Non-pigmented ciliary epithelial cell (primary cell): ENCODE measurements at regions not wholly inside any gene's neighbourhood (a gene's known extent, or its start where the extent isn't known, plus 50 kb on each side); places are given as distances from the start of the nearest gene placed in this dataset.
A peak's percentile ranks its signal among the peaks of the same experiment; 100 is the strongest.

Source experiments
- DNase-seq: peaks from one replicate; pipeline ENCODE4 v3.0.0-alpha.2; 2010; ENCODE audit warnings: low read depth

DNA sequence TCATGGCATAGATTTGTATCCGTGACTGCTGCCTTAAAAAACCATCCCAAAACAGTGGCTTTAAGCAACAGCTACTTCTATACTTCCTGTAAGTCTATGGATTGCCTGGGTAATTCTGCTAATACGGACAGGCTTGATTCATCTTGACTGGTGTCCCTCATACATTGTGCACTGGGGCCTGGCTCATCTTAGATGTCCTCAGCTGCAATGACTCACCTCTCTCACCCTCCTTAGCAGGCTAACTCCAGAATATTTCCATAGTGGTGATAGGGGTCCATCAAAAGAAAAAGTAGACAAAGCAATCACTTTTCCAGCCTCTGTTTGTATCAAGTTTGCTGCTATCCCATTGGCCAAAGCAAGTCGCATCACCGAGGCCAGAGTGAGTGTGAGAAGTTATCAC, 409.1 kb upstream of the KAZN start:
- DNase-seq = no peak

DNA sequence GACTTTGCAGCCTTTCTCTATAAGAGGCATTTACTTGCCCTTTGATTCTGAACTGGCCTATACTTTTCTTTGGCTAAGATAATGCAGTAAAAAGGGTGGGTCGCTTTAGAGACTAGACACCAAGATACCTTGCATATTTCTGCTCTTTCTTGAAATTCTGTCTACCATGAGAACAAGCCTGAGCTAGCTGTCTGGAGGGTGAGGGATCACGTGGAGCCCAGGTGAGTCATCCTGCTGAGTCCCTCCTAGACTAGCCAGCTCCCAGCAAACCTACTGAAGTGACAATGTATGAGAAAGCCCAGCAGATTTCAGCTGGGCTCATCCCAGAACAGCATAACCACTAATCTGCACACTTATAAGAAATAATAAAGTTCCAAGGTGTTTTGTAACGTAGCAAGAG, 408.0 kb upstream of the KAZN start:
- DNase-seq = peak; percentile 18

DNA sequence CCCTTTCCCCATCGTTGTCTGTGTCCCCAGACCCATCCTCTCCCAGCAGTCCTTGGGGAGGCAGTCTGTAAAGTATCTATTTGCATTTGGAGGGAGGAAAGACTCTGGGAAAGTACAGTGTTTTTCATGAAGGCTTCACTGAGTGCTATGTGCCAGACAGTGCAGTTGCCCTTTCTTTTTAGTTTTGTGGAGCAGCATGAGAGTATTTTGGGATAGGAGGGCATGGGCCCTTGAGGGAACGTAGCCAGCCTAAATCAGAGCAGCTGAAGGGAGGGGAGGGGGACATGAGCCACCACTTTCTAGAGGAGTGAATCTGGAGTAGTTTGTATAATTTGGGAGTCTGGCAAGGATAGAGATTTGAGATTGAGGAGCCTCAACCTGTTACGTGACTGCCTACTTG, 404.0 kb upstream of the KAZN start:
- DNase-seq = no peak

DNA sequence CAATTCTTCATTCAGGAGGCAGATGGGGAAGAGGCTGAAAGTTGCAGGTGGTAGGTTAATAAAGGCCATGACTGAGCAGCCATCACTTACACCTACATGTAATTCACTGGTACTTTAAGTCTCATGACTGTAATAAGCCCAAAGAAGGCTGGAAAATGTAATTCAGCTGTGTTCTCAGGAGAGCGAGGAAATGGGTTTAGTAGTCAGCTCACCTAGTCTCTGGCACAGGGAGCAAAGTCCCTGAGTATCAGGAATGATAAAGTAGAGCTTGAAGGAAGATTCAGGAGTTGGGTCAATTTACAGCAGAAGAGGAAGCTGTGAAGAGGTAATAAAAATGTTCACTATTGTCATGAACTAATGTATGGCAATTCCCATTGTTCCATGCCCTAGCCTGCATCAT, 393.4 kb upstream of the KAZN start:
- no peak for DNase-seq

DNA sequence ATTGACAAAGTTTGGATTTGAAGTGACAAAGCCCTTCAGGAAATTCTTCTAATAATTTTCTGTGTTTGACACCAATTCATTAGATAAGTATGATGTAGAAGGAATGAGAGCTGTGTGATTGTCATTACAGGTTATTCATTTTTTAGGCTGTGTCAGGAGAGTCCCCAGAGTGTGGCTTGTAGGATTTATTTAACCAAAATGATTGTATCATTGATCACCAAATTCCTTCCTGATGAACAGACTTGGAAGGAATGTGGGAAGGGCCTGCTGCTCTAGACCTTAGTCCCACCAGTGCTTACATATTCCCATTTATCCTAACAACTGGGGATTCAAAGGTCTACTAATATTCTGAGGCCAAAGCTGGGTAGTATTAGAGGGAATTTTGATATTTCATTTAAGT, 383.3 kb upstream of the KAZN start:
- DNase-seq = no peak

DNA sequence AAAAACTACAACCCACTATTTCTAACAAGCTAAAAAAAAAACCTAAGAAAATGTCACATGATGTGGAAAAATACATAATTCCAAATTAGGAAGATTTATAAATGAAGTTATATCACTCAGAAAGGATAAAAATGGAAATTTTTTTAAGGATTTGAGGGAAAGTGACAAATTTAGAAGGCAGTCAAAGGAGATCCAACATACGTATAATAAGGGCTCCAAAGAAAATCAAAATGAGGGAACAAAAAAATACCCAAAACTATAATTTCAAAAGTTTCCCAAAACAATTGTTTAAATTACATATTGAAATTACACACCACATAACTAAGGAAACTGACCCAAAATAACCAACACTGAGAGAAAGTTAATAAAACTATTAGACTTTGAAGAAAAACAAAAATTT, 381.1 kb upstream of the KAZN start:
- no peak for DNase-seq

DNA sequence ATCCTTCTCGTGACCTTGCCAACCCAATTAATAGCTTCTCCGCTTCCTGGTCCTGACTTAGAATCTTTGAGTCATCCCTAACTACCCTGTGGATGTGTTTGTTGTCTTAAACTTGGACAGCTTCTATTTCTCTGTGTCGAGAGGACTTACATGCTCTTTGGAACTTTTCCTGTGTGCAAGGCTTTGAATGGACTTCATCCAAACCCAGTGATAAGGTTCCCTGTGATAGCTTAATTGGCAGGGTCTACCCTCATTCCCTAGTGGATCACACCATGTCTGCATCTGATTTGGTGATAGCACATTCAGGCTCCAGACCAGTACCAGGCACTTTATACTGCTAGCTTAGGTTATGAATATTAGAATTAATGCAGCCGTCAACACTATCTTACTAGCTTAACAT, 378.2 kb upstream of the KAZN start:
- no peak for DNase-seq

DNA sequence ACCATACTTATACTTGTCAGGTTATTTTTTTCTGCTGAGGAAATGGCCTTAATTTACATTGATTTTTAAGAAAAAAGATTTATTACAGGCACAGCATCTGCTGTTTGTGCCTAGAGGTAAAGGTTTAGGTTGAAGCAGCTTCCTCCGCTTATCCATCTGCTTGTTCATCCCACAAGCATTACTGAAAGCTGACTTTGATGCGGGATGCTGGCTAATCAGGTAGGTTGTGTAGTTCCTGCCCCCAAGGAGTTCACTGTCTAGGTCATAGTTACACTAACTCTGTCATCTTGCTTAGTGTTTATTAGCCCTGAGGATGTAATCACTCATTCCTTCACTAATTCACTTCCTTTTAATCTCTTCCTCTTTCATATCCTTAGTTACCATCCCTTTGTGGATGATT, 377.7 kb upstream of the KAZN start:
- DNase-seq = no peak

DNA sequence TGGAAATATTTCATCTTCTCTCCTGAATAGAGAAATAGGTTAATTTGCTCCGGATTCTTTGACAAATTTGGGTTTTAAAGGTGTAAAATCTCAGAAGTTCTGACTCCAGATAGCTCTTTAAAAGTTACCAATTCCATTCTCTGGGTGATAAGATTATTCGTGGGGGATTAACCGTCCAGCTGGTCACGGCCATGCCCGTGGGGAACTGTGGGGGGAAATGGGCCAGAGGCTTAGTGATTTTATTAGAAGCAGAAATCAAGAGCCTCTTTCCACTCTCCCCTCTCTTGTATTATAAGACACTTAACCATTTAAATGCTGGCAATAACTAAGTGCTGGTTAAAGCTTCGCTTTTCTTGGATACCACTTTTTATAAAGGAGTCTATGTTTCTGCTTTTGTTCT, 376.4 kb upstream of the KAZN start:
- DNase-seq = no peak

DNA sequence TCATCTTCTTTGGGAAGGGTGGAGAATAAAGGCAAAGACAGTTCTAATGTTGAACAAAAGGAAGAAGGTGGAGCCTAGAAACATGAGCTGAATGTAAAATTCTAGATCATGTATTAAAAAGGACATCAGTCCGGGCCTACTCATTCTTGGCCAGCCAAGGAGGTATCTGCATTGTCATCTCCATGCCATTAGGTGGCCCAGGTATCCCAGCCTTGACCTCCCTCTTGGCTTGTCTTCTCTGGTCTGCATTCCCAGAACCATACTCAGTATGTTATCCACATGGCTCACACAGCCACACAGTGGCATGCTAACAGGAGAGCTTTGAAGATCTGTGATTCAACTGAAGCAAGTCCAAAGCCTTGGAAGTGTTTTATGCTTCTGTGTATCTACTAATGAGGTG, 369.8 kb upstream of the KAZN start:
- DNase-seq = no peak

DNA sequence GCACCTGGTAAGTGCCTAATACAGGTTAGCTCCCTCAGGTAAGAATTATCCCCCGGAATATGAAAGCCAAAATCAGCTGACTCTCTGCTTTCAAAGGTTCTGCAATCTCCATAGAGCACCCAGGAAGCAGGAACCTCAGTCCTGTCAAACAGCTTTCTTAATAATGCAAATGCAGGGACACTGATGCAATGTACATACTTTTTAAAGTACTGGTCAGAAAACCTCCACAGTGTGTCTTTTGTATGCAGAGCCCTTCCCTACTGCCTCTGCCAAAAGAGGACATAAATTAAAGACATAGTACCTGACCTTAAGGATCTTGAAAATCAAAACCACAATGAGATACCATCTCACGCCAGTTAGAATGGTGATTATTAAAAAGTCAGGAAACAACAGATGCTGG, 365.0 kb upstream of the KAZN start:
- no peak for DNase-seq

DNA sequence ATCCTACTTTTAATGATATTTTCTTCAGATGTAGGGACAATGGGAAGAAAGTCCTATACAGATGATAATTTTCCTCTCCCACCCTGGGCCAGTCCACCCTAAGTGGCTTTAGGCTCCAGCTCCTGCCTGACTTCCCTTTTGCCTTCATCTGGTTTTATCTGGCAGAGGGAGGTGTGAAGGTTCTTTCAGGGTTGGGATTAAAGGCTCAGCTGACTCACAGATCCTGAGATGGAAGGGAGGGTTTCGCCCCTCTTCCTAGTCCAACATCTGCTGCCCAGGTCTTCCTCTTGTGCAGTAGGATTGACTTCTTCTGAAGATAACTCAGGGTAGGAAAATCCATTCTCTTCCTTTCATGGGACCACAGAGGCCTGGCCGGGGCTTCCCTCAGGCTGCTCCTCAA, 362.4 kb upstream of the KAZN start:
- no peak for DNase-seq

DNA sequence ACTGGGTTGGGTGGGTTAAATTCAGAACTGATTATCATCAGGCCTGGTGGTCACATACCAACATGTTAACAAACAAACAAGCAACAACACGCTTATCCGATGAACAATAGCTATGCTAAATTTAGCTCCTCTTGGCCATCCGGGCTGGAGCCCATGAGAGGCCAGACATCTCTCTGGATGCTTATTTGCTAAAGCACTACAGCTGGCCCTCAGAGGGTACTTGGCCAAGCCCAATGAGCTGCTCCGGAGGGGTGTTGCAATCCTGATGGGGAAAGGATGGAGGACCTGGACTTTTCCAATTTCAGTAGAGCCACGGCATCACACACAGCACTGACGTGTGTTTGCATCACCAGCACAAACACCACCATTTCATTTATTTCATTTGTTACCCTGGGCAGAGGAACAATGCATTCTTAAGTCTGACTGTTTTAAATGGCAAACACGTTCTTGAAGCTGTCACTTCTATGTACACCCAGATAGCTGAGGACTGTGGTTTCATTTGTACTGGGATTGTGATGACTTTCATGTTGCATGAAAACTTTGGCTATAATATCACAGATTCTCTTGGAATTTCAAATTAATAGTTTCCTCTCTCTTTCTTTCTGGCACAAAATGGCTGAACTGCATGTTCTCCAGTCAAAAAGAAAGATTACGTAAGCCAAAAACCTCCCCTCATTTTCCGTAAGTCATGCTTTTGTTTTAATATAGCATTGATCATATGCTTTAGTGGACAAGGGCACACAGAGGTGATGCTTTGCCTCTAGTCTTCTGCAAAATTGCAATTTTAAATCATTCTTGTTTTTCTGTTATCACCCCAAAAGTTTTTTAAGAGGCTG, 359.8 kb upstream of the KAZN start:
- DNase-seq = no peak

DNA sequence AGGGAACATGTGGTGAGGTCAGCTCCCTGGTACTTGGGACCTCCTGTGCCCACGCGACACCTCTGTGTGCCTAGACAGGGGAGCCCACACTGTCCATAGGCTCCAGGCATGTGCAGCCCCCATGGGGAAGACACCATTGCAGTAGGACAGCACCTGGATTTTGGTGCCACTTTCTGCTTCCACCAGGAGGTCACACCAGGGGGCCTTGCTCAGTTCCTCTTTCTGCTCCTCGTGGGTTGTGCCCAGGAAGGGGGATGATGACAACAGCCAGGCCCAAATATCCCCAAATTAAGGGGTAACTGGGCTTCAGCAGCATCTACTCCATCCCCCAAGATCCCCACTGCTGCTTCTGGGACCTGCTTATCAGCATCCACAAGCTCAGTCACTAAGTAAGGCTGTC, 358.2 kb upstream of the KAZN start:
- DNase-seq = no peak

DNA sequence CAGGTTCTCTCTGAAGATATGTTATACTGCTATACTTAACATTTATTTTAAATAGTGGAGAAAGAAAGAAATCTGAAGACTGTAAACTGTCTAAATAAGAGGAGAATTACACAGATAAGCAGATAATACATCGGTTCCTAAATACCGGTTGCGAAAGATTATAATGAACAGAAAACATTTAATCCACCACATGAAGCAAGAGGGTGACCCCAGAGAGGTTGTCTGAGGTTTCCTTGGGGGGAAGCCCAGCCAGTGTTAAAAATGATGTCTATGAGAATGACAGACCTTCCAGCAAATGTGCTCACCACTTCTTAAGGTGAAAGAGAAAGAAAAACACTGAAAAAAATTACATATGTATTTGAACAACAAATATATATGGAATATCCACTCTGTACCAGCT, 356.4 kb upstream of the KAZN start:
- no peak for DNase-seq

DNA sequence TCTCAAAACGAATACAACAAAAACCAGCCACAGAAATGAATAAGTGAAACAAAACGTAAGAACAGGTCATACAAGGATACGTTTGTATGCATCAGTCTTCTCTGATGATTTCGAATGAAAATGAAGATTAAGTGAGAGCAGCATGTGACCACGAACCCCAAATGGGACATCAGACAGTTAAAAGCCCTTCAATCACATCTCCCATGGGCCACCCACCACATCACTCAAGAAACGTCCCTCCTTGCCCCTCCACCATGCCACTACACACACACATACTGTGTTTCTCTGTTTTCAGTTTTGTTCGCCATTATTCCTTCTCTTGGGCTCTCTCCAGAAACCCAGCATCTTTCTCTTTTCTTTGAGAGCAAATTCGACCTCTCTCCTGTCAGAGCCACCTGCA, 355.6 kb upstream of the KAZN start:
- DNase-seq = no peak

DNA sequence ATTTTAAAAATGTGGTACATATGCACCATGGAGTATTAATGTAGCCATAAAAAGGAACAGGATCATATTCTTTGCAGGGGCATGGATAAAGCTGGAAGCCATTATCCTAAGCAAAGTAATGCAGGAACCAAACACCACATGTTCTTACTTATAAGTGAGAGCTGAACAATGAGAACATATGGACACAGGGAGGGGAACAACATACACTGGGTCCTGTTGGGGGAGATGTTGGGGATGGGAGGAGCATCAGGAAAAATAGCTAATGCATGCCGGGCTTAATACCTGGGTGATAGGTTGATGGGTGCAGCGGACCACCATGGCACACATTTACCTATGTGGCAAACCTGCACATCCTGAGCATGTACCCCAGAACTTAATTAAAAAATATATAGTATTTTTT, 352.5 kb upstream of the KAZN start:
- DNase-seq = no peak

DNA sequence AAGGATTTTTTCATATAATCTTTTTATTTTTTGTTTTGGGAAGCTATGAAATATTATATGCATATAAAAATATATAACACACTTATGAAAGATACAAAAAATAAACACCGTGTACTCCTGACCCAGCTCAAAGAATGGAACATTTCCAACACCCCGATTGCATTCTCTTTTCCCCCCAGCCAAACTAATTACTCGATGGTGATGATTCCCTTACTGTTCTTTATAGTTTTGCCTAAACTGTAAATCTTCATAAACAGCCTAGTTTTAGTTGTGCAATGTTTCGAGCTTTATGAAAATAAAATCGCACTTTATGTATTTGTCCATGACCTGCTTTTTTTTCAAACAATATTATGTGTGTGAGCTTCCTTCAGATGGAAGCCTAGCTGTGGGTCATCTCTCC, 352.0 kb upstream of the KAZN start:
- DNase-seq = no peak

DNA sequence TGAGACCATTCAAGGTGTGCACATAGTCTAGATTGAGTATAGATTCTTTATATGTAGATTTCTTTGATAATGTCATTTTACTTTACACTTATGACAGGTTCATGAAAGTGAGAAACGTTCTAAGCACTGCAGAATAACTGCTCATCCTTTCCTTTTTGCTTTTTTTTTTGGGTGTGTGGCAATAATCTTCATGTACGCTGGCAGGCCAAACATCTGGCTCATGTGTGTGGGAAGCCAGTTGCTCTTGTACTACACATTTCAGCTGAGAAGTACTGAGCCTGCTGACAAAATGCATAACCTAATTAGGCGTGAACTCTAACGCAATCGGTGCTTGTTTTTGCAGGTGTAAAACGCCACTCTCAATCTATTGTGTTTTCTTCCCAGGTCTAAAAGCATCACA, 350.8 kb upstream of the KAZN start:
- no peak for DNase-seq

DNA sequence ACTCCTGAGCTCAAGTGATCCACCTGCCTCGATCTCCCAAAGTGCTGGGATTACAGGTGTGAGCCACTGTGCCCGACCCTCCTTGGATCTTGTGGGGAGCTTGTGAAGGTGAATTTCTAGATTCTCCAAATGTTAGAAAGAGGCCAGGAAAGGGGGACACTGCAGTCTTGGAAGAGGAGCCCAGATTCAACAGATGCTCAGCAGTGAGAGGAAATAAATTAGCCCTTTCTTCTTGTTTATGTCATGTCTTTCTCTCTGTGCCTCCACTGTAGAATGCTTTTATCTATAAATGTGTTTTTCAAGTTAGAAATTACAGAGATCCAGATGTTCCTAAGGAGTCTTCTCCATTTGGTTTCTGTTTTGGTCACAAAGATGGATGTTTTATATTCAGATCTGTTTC, 346.6 kb upstream of the KAZN start:
- no peak for DNase-seq

DNA sequence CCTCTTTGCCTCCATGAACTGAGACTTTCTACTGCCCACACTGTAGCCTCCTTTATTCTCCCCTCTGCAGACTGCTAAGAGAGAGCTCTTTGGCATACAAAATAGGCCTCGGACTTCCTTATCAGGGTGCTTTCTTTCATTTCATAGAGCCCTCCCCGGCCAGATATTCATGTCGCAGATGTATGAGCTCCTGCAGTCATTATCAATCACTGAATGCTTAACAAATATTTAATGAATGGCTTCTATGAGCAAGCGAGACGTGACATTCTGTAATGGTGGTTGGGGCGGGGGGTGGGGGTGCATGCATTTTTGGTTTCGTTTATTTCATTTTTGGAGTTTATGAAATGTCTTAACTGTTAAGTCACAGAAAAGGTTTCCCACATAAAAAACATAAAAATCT, 344.8 kb upstream of the KAZN start:
- no peak for DNase-seq

DNA sequence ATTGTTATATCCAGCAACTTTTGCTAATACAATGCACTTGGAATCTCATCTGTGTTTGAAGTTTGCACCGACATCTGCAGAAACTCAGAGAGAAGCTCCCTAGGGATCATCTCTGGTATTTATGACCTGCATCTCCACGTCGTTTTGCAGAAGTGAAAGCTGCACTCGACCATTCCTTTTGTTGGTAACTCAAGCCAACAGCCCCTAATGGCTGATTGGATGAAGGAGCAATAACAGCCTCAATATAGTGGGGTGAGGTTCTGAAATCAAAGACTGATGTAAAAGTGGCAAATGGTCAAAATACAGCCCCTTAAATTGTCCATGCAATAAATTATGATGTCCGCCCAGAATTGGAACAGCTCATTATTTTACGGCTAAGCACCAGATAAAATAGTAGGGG, 344.2 kb upstream of the KAZN start:
- DNase-seq = no peak

DNA sequence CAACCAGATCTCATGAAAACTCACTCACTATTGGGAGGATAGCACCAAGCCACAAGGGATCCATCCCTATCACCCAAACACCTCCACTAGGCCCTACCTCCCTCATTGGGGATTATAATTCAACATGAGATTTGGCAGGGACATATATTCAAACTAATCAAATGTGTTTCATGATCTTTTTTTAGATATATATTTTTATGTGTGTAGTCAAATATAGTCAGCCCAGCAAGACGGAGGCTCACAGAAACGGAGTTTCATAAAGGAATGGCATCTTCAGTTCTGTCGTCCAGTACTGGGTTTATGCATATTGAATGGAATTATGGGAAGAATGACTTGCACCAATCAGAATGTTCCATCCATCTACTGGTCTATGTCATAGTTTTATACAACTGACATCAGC, 343.3 kb upstream of the KAZN start:
- DNase-seq = no peak

DNA sequence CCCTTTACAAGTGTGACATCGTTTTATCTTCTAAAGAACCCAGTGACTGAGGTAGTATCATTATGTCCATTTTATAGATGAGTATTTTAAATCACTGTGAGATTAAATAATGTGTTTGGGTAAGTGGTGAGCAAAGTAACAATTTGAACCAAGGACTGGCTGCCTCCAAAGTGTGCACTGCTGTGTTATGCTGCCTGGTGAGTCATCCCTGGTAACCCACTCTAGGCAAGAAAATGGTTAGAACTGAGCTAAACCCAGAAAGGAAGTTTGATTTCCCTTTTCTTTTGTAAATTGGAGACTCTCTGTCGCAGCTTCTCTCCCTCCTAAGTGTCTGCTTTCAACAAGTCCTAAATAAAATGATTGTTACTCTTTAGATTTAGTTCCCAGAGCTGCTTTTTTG, 342.8 kb upstream of the KAZN start:
- DNase-seq = peak; percentile 6
